Natural killer cell treated with Interleukin-12 subunit alpha and Interleukin-12 subunit beta and Interleukin-15 and Interleukin-18, amount 100 ng/mL, for 72 hours (primary cell): ENCODE measurements at regions not wholly inside any gene's neighbourhood (a gene's known extent, or its start where the extent isn't known, plus 50 kb on each side); places are given as distances from the start of the nearest gene placed in this dataset.
A peak's percentile ranks its signal among the peaks of the same experiment; 100 is the strongest.

Experiments
- ATAC-seq, 2 donors: fragments of 150-1000 bp; cut with Tn5 transposase in 1 of 2; sonication (Bioruptor Pico), chemical (Tn5 transposase) in 1 of 2; 2 replicates each; pipeline ENCODE4 v1.10.0; 2021
- DNase-seq: peaks from one replicate; pipeline ENCODE4 v3.0.0; 2022; ENCODE audit warnings: low spot score
- H3K27ac Mint-ChIP-seq, 2 donors: 1 replicate in 1 of 2; 2 replicates in 1 of 2; pipeline ENCODE4 v1.8.0; 2022; ENCODE audit warnings: mixed read lengths in 2 of 2, mild to moderate bottlenecking in 1 of 2, moderate library complexity in 1 of 2
- H3K27me3 Mint-ChIP-seq, 2 donors: 1 replicate in 1 of 2; 2 replicates in 1 of 2; pipeline ENCODE4 v1.8.0; 2022; ENCODE audit warnings: mixed read lengths in 2 of 2
- H3K36me3 Mint-ChIP-seq: one replicate; pipeline ENCODE4 v1.8.0; 2022; ENCODE audit warnings: mixed read lengths
- H3K4me1 Mint-ChIP-seq, 2 donors: 1 replicate in 1 of 2; 2 replicates in 1 of 2; pipeline ENCODE4 v1.8.0; 2022; ENCODE audit warnings: low read depth in 2 of 2, mixed read lengths in 2 of 2, mild to moderate bottlenecking in 1 of 2
- H3K4me3 Mint-ChIP-seq: one replicate; pipeline ENCODE4 v1.8.0; 2022; ENCODE audit warnings: mixed read lengths
- H3K9me3 Mint-ChIP-seq: 2 replicates; pipeline ENCODE4 v1.8.0; 2022; ENCODE audit warnings: mixed read lengths

DNA sequence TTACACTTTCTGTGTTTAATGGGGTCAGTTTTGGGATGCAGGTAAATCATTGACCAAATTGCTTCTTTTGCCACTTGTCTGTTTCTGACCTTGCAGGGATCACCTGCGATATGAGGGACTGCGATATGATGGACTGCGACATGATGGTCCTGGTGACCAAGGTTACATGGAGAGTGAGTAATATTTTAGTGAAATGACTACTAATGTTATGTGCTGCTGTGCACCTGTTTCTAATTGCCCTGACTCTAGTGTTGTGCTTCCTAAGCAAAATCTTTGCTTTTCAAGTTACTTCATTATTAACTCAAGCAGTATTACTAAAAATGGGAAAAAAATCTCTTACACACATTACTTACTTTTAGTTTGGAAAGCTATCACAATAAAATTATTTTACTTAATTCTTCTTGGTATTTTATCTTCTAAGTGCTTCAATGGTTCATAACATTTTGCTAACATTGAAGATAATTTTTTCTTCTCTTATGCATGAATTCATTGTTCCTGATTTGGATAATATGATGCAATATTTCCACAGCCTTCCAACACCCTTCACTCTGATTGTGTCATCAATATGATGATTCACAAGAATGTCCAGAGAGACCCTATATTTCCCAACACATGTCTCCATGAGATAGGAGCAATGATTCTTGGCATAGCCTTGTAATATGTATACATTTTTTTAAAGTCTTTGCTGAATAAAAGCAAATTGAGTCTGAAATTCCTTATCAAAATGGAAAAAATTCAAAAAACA lies 306.2 kb upstream of the AKR1E2 start:
- Mint-ChIP-seq H3K27me3 (peaks cover 35 to 45% of the 10 kb centered on the region in 2 donors), H3K9me3 (no peaks in the 10 kb centered on the region), H3K27ac (no peak overlapping the region), H3K4me3 (no peak overlapping the region), H3K36me3 (no peaks in the 10 kb centered on the region), H3K4me1 (no peaks in the 10 kb centered on the region)
- DNase-seq (no peak), ATAC-seq (no peak)

DNA sequence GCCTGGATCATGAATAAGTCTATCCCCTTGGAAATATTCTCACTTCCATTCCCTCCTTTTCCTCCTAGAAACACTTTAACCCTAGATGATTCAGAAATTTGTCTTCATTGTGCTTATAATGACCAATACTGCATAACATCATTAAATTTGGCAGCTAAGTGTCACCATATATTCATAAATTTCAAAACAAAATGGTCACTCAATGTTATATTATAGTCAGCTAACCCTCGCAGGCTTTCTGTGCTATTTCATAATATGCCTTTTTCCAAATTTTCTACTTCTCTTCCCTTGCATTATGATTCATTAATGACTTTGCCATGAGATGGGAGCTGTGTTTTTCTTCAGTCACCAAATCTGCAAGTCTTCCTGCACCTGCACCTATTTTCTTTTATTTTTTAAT lies 308.3 kb upstream of the AKR1E2 start:
- no peak overlapping the region for H3K4me3 Mint-ChIP-seq
- no peak for ATAC-seq
- peaks cover 29 to 55% of the 10 kb centered on the region in 2 donors for H3K27me3 Mint-ChIP-seq

DNA sequence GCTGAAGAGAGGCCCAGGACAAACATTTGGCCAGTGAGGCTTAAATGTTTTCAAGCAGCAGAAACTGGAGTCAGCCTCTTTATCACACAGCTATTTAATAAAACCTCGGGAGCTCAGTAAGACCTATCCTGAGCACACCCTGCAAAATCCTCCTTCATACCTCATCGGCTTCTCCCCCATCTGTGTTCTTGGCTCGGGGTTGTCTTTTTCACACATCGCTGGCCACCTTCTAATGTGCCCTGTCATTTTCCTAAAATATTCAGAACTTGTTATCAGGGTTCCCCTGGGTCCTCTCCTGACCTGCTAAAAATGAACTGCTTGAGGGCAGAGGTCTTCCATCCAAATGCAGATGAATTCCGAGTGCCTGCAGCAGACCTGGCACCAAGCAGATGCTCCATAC lies 310.3 kb upstream of the AKR1E2 start:
- ATAC-seq: no peak
- Mint-ChIP-seq H3K9me3 (no peaks in the 10 kb centered on the region), H3K4me3 (no peak overlapping the region)

More for the DNA sequence above, 308.3 kb upstream of the AKR1E2 start:
- Mint-ChIP-seq H3K4me1 (peaks cover 5 to 6% of the 10 kb centered on the region in 2 donors), H3K27ac (no peak overlapping the region), H3K36me3 (no peaks in the 10 kb centered on the region), H3K9me3 (no peaks in the 10 kb centered on the region)
- DNase-seq: no peak

DNA sequence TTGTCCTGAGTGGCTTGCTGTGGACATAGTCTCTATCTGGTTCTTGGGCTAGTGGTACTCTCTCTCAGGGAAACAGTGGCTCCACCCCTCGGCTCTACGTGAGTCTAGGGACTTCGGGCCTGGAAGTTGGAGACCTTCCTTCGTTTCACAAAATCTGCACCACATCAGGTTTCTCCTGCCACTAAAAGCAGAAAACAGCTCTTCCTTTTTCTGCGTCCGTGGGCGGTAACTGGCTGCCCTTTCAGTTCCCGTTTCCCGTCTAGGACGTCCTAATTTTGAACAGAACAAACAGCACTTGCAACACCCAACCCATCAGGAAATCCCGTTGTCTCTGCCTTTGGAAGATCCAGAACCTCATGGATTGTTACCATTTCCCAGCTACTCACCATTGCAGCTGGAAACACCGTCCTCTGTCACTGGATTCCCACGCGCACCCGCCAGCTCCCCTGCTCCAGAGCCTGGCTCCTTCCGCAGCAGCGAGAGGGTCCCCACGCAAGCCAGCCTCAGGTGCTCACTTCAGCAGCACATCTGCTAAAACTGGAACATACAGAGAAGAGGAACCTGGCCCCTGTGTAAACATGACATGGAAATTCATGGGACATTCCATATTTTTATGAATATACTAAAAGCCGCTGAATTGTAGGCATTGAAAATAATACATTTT lies 311.4 kb upstream of the AKR1E2 start:
- no peaks in the 10 kb centered on the region for H3K9me3 Mint-ChIP-seq
- no peak overlapping the region for H3K27ac Mint-ChIP-seq
- H3K27me3 Mint-ChIP-seq: peaks cover 29 to 35% of the 10 kb centered on the region in 2 donors
- DNase-seq (no peak), ATAC-seq (no peak)
- H3K36me3 Mint-ChIP-seq: no peaks in the 10 kb centered on the region
- peaks cover 5 to 6% of the 10 kb centered on the region in 2 donors for H3K4me1 Mint-ChIP-seq
- no peak overlapping the region for H3K4me3 Mint-ChIP-seq

More for the DNA sequence above, 310.3 kb upstream of the AKR1E2 start:
- no peak overlapping the region for H3K27ac Mint-ChIP-seq
- DNase-seq: no peak
- peaks cover 5 to 6% of the 10 kb centered on the region in 2 donors for H3K4me1 Mint-ChIP-seq
- H3K36me3 Mint-ChIP-seq: no peaks in the 10 kb centered on the region
- peaks cover 27 to 46% of the 10 kb centered on the region in 2 donors for H3K27me3 Mint-ChIP-seq

DNA sequence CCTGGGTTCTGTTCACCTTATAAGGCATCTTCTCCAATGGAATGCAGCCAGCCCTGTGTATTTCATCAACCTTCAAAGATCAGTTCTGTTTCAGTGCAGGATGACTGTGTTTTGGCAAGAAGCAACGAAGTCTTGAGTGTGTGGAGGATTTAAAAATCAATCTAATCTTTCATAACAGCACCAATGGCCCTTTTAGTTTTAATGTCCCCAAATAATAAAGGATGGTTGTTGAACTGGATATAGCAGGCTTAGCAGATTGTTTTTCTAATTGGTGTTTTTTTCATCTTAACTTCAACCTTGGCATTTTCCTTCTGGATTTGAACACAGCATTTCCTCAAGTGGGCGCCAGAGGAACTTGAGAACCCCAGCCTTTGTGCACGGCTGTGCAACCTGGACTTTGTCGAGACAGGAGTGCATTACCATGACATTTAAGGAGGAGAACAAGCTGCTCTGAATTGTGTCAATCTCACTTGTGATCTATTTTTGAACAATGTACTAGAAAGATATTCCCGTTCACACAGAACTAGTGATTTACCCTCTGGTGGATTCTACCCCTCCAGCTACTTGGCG lies 313.3 kb upstream of the AKR1E2 start:
- Mint-ChIP-seq H3K9me3 (no peaks in the 10 kb centered on the region), H3K4me1 (peaks cover 5 to 6% of the 10 kb centered on the region in 2 donors), H3K4me3 (no peak overlapping the region), H3K27me3 (peaks cover 24 to 33% of the 10 kb centered on the region in 2 donors), H3K36me3 (no peaks in the 10 kb centered on the region), H3K27ac (no peak overlapping the region)
- ATAC-seq (no peak), DNase-seq (no peak)

DNA sequence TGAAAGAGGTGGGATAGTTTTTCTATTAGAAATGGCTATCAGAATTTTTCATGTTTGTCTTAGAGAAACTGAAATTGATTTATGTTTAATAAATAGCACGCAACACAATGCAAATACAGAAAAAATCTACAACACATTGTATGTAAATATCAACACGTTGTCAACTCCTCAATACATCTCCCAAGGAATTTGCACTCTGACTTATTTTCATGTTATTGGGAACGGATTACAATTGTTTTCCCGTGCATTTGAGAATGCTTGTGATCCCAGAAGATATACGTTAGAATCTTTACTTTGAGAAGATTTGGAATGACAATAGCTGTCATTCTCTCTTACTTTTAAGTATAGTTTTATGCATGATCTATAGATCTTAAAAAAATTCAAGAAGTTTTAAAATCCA lies 313.8 kb upstream of the AKR1E2 start:
- Mint-ChIP-seq H3K27me3 (peaks cover 18 to 28% of the 10 kb centered on the region in 2 donors), H3K4me1 (peaks cover 5 to 6% of the 10 kb centered on the region in 2 donors), H3K9me3 (no peaks in the 10 kb centered on the region), H3K4me3 (no peak overlapping the region), H3K27ac (no peak overlapping the region), H3K36me3 (no peaks in the 10 kb centered on the region)
- no peak for DNase-seq
- no peak for ATAC-seq

DNA sequence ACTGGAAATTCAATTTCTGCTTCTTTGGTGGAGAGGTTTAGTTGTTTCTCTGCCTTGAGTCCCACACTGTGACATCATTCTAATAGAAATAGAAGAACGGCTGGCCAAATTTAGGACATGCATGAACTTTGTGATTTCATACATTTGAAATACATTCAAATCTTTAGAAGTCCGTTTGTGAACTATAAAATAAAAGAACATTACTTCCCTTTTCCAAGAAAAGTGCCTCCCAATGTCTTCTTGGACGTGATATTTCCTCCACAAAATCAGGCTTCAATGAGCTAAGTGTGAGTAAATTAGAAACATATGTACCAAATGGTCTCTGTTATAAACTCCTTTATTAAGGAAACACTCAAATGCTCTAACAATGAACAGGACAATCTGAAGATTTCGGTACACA lies 314.5 kb upstream of the AKR1E2 start:
- no peaks in the 10 kb centered on the region for H3K36me3 Mint-ChIP-seq
- ATAC-seq (no peak), DNase-seq (no peak)
- peaks cover 17 to 25% of the 10 kb centered on the region in 2 donors for H3K27me3 Mint-ChIP-seq
- H3K4me1 Mint-ChIP-seq: peaks cover 5 to 6% of the 10 kb centered on the region in 2 donors
- H3K4me3 Mint-ChIP-seq: no peak overlapping the region
- no peaks in the 10 kb centered on the region for H3K9me3 Mint-ChIP-seq
- no peak overlapping the region for H3K27ac Mint-ChIP-seq

DNA sequence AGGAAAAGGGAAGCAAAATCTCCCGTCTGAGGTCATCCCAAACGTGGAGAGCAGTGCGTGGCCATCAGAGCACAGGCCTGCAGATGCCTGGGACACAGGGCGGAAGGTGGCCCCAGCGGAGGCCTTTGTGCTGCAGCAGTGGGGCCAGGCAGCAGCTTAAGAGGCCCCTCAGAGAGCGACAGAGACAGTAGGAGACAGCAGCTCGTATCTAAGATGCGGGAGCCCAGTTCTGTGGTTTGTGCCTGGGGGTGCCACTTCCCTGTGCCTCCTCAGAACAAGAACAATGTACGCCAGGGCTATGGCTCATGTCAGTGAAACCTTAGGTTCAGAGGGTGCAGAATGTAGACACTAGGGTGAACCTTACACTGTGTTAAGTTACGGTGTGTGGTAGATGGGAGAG lies 316.6 kb upstream of the AKR1E2 start:
- Mint-ChIP-seq H3K9me3 (no peaks in the 10 kb centered on the region), H3K27ac (no peak overlapping the region), H3K4me3 (no peak overlapping the region), H3K4me1 (peaks cover 5 to 6% of the 10 kb centered on the region in 2 donors), H3K36me3 (no peaks in the 10 kb centered on the region), H3K27me3 (peaks cover 10 to 16% of the 10 kb centered on the region in 2 donors)
- ATAC-seq (peak in 1 of 2 donors; percentile 32), DNase-seq (no peak)

DNA sequence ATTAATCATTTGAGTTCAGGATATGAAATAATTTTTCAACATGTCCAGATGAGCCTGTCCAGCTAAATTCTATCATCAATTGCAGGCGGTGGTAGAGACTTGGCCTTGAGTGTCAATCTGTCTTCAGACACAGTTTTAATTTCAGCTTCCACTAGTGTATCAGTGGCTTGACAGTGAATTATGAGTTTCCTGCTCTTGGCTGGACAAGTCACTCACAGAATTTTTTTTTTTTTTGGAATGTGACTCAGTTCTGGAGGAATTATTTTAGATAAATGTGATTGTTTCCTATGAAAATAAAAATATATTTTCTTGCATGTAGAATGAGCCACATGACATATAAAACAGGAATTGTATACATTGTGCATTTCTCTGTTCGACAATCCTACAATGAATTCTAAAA lies 319.9 kb upstream of the AKR1E2 start:
- no peaks in the 10 kb centered on the region for H3K4me1 Mint-ChIP-seq
- no peak overlapping the region for H3K4me3 Mint-ChIP-seq
- ATAC-seq (no peak), DNase-seq (no peak)
- H3K9me3 Mint-ChIP-seq: no peaks in the 10 kb centered on the region
- no peaks in the 10 kb centered on the region for H3K36me3 Mint-ChIP-seq
- H3K27ac Mint-ChIP-seq: no peak overlapping the region
- peaks cover 4 to 7% of the 10 kb centered on the region in 2 donors for H3K27me3 Mint-ChIP-seq

DNA sequence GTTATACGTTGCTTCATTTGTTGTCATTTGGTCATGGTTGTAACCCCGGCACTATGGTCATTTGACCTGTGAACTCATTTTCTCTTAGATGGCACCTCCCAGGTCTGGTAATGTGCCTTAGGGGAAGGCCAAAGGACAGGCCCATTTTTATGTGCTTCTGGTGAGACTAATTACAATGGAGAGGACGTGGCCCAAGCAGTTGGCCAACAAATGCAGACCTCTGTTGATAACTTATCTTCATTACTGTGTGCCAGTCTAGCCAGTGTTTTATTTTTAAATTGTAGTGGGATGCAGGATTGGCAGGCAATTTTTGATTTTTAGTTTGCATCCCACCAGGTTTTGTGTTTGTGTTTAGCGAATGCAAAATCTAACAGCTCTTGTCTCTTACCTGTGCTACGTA lies 321.5 kb upstream of the AKR1E2 start:
- Mint-ChIP-seq H3K36me3 (no peaks in the 10 kb centered on the region), H3K9me3 (no peaks in the 10 kb centered on the region), H3K4me3 (no peak overlapping the region), H3K4me1 (no peaks in the 10 kb centered on the region), H3K27ac (no peak overlapping the region), H3K27me3 (peaks cover 7 to 9% of the 10 kb centered on the region in 2 donors)
- ATAC-seq (no peak), DNase-seq (no peak)

DNA sequence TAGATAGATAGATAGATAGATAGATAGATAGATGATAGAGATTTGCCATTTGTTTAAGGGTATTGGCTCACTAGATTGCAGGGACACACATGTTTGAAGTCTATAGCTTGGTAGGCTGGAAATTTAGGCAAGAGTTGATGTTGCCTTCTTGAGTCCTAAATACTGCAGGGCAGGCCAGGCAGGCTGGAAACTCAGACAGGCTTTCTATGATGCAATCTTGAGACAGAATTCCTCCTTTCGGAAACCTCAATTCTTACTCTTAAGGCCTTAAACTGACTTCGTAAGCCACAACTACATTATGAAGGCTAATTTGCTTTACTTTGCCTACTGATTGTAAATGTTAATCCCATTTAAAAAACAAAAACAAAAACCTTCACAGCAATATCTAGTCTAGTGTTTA lies 322.9 kb upstream of the AKR1E2 start:
- H3K9me3 Mint-ChIP-seq: no peaks in the 10 kb centered on the region
- H3K36me3 Mint-ChIP-seq: no peaks in the 10 kb centered on the region
- DNase-seq (no peak), ATAC-seq (no peak)
- peaks cover 0 to 9% of the 10 kb centered on the region in 2 donors for H3K27me3 Mint-ChIP-seq
- no peak overlapping the region for H3K4me3 Mint-ChIP-seq
- no peak overlapping the region for H3K27ac Mint-ChIP-seq
- no peaks in the 10 kb centered on the region for H3K4me1 Mint-ChIP-seq

DNA sequence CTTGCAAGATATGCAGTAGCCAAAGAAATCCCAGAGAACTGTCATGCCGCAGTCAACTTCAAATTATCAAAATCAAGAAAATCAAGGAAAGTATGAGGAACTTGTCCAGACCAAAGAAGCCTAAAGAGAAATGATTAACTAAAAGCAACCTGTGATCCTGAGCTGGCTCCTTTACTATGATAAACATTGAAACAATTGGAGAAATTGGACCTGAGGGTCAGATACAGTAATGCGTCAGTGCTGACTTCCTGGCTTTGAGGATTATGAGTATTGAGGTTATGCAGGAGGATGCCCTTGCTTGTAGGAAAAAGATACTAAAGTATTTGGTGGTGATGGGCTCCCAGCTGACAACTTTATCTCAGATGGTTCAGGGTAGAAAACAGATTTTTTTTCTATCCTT lies 324.7 kb upstream of the AKR1E2 start:
- ATAC-seq (no peak), DNase-seq (no peak)
- no peaks in the 10 kb centered on the region for H3K9me3 Mint-ChIP-seq
- H3K36me3 Mint-ChIP-seq: no peaks in the 10 kb centered on the region
- no peaks in the 10 kb centered on the region for H3K4me1 Mint-ChIP-seq
- no peak overlapping the region for H3K27ac Mint-ChIP-seq
- H3K4me3 Mint-ChIP-seq: no peak overlapping the region
- H3K27me3 Mint-ChIP-seq: peaks cover 0 to 9% of the 10 kb centered on the region in 2 donors

DNA sequence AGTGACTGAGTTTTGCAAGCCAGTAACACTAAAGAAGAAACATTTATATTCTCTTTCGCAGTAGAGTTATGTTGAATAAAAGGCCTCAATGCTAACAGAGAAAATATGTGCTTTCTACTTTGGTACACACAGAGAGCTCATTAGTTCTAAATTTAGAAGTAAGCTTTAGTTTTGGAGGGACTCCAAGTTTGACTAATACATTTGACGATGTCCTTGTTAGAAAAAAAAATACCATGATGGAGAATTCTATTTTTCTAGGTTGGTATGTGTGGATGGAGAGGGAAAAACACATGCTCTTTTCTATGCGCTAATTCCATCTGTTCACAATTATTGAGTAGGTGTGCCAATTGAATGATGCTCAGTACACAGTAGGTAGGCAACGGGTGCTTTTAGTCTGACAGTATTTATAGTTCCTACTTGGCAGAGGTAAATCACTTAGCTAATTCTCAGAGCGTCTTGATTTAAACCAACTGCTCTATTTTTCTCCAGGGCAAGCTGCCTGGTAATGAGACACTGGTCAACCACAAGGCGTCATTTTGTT lies 327.2 kb upstream of the AKR1E2 start:
- no peak for ATAC-seq
- H3K27me3 Mint-ChIP-seq: peaks cover 3 to 10% of the 10 kb centered on the region in 2 donors
- no peaks in the 10 kb centered on the region for H3K36me3 Mint-ChIP-seq
- DNase-seq: no peak
- no peak overlapping the region for H3K27ac Mint-ChIP-seq
- no peak overlapping the region for H3K4me3 Mint-ChIP-seq
- no peaks in the 10 kb centered on the region for H3K9me3 Mint-ChIP-seq
- H3K4me1 Mint-ChIP-seq: no peaks in the 10 kb centered on the region

DNA sequence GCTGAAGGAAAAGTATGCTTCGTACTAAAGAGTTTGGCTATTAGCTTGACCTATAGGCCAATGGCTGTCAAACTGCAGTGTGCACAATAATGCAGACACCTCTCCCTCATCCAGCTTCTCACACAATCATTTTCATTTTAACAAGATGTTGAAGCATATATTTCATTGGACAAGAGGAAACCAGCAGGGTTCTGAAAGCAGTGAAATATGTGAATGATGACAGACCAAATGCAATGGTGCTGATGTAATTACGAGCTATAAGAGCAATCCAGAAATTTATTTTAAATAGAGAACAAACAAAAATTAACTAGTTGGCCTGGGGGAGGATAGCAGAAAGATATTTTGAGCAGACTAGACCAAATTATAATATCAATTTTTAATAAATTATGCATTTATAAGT lies 331.5 kb upstream of the AKR1E2 start:
- Mint-ChIP-seq H3K36me3 (no peaks in the 10 kb centered on the region), H3K4me1 (no peaks in the 10 kb centered on the region), H3K9me3 (no peaks in the 10 kb centered on the region), H3K27me3 (peaks cover 12 to 22% of the 10 kb centered on the region in 2 donors), H3K4me3 (no peak overlapping the region), H3K27ac (no peak overlapping the region)
- no peak for ATAC-seq
- DNase-seq: no peak
